B cell (primary cell): ENCODE measurements at regions not wholly inside any gene's neighbourhood (a gene's known extent, or its start where the extent isn't known, plus 50 kb on each side); places are given as distances from the start of the nearest gene placed in this dataset.

Experiments
- ATAC-seq: fragments of 200-7000 bp; cut with Tn5 transposase; one replicate; pipeline ENCODE4 v1.10.0; 2021; ENCODE audit warnings: low read depth, mild to moderate bottlenecking, moderate number of reproducible peaks, moderate library complexity
- CTCF ChIA-PET: fragments of 350-600 bp; sonication (Branson Sonifier 250); formaldehyde crosslinking; loops from one replicate; lab custom pipeline; 2021; ENCODE audit warnings: antibody characterized with exemption, inconsistent platforms; lab: Charles Lee
- POLR2A ChIA-PET: fragments of 350-600 bp; sonication (Branson Sonifier 250); formaldehyde crosslinking; loops from one replicate; lab custom pipeline; 2021; ENCODE audit warnings: antibody characterized with exemption; lab: Charles Lee
- DNase-seq: peaks from one replicate; pipeline ENCODE4 v3.0.0; 2013
- H2AFZ ChIP-seq: 2 replicates; pipeline ENCODE4 v1.6.1; 2012; ENCODE audit warnings: mild to moderate bottlenecking, low read depth, low read length; ENCODE audit not compliant: insufficient read depth, poor library complexity, severe bottlenecking
- H3K27ac ChIP-seq, 2 donors: 1 replicate in 1 of 2; 2 replicates in 1 of 2; pipeline ENCODE4 v1.5.1; 2012 to 2013; ENCODE audit warnings: low read length in 2 of 2, mild to moderate bottlenecking in 2 of 2, moderate library complexity in 1 of 2
- H3K27me3 ChIP-seq, 4 experiments: fragments of 200-600 bp in 1 of 4; sonication (generic) in 1 of 4; replicated peaks in 1 of 4; 1 replicate in 2 of 4; 2 replicates in 2 of 4; pipeline versions ENCODE4 v1.6.1 to v1.7.0; 2013 to 2016; ENCODE audit warnings: low read length in 3 of 4, mild to moderate bottlenecking in 2 of 4, mixed read lengths in 1 of 4, moderate library complexity in 1 of 4; ENCODE audit not compliant: insufficient read depth in 4 of 4, control insufficient read depth in 3 of 4; ENCODE audit errors: control extremely low read depth in 1 of 4
- H3K36me3 ChIP-seq, 2 experiments: replicated peaks in 1 of 2; 1 replicate in 1 of 2; 2 replicates in 1 of 2; pipeline versions ENCODE4 v1.6.1 to v1.7.1; 2013; ENCODE audit warnings: low read length in 1 of 2; ENCODE audit not compliant: insufficient read depth in 2 of 2, control insufficient read depth in 1 of 2; ENCODE audit errors: control extremely low read depth in 1 of 2, extremely low read depth in 1 of 2
- H3K4me1 ChIP-seq, 2 donors: fragments of 200-600 bp in 1 of 2; sonication (generic) in 1 of 2; 1 replicate in 1 of 2; 2 replicates in 1 of 2; pipeline versions ENCODE4 v1.5.1 to v1.6.1; 2013 to 2017; ENCODE audit warnings: low read length in 2 of 2; ENCODE audit not compliant: control insufficient read depth in 2 of 2, insufficient read depth in 2 of 2
- H3K4me2 ChIP-seq: replicated peaks from 2 replicates; pipeline ENCODE3; 2012; ENCODE audit warnings: mild to moderate bottlenecking, low read depth, low read length; ENCODE audit not compliant: poor library complexity, severe bottlenecking
- H3K4me3 ChIP-seq, 5 experiments: fragments of 200-600 bp in 1 of 5; sonication (generic) in 1 of 5; 1 replicate in 3 of 5; 2 replicates in 2 of 5; pipeline versions ENCODE4 v1.5.1 to v1.7.0; 2011 to 2016; ENCODE audit warnings: low read length in 4 of 5, mild to moderate bottlenecking in 4 of 5, low read depth in 2 of 5, control low read depth in 1 of 5, moderate library complexity in 1 of 5; ENCODE audit not compliant: insufficient read depth in 1 of 5; ENCODE audit errors: control extremely low read depth in 1 of 5, extremely low read depth in 1 of 5
- H3K79me2 ChIP-seq: fragments of 200-600 bp; sonication (generic); one replicate; pipeline ENCODE4 v1.6.0; 2016; ENCODE audit warnings: low read length; ENCODE audit not compliant: control insufficient read depth, insufficient read depth
- H3K9ac ChIP-seq: fragments of 200-600 bp; sonication (generic); 2 replicates; pipeline ENCODE4 v1.6.1; 2017; ENCODE audit warnings: mild to moderate bottlenecking, low read length, moderate library complexity
- H3K9me3 ChIP-seq, 3 donors: one replicate each; pipeline versions ENCODE4 v1.6.1 to v1.7.1; 2013; ENCODE audit warnings: low read length in 2 of 3; ENCODE audit not compliant: control insufficient read depth in 2 of 3, insufficient read depth in 1 of 3; ENCODE audit errors: control extremely low read depth in 1 of 3
- H4K20me1 ChIP-seq: 2 replicates; pipeline ENCODE4 v1.6.0; 2012; ENCODE audit warnings: mild to moderate bottlenecking, low read length; ENCODE audit not compliant: insufficient read depth, control insufficient read depth, poor library complexity, severe bottlenecking
- H3K27ac Mint-ChIP-seq: one replicate; pipeline ENCODE4 v1.8.0; 2021; ENCODE audit warnings: mixed read lengths
- H3K27me3 Mint-ChIP-seq: one replicate; pipeline ENCODE4 v1.8.0; 2021; ENCODE audit warnings: mixed read lengths
- H3K4me1 Mint-ChIP-seq: one replicate; pipeline ENCODE4 v1.8.0; 2021; ENCODE audit warnings: mixed read lengths
- H3K4me3 Mint-ChIP-seq: one replicate; pipeline ENCODE4 v1.8.0; 2021; ENCODE audit warnings: mixed read lengths
- H3K9me3 Mint-ChIP-seq: one replicate; pipeline ENCODE4 v1.8.0; 2022; ENCODE audit warnings: mixed read lengths; ENCODE audit not compliant: insufficient read depth
- CTCF ChIP-seq: fragments of 200-600 bp; IDR thresholded peaks from one replicate; pipeline ENCODE4 v1.8.0; 2022; ENCODE audit warnings: antibody characterized with exemption, mild to moderate bottlenecking
- EZH2 ChIP-seq: IDR thresholded peaks from 2 replicates; pipeline ENCODE4 v1.6.1; 2012; ENCODE audit warnings: borderline replicate concordance, low read depth, mild to moderate bottlenecking, moderate library complexity, low read length; ENCODE audit not compliant: insufficient read depth, poor library complexity, severe bottlenecking
- whole genome bisulfite sequencing: methylation state at CpG from one replicate; pipeline ENCODE4 v1.1.5; 2013; ENCODE audit warnings: missing lambda C conversion rate; ENCODE audit not compliant: insufficient coverage; 5-methylcytosine and 5-hydroxymethylcytosine counted together
- intact Hi-C: fragments of 100-400 bp; cut with micrococcal nuclease; formaldehyde crosslinking; loops from one replicate; pipeline ENCODE4 v1.10.0; 2022

GRCh38 chr2:184041777-184042176 lies 556.6 kb upstream of the ZNF804A start:
- H3K4me3 ChIP-seq, result no peak overlapping the region
- H3K9ac ChIP-seq, result no peak overlapping the region
- no CpG with 5 or more reads among the region's 4 CpGs for WGBS
- H3K79me2 ChIP-seq, result no peaks in the 10 kb centered on the region
- no peak for TF ChIP-seq EZH2
- TF ChIP-seq CTCF, result no peak
- no peak overlapping the region for H3K4me2 ChIP-seq
- H4K20me1 ChIP-seq, result no peaks in the 10 kb centered on the region
- no peaks in the 10 kb centered on the region for H3K27me3 ChIP-seq
- ATAC-seq (no peak), DNase-seq (no peak)
- Mint-ChIP-seq H3K27ac (no peak overlapping the region), H3K4me1 (no peaks in the 10 kb centered on the region), H3K4me3 (no peak overlapping the region), H3K27me3 (no peaks in the 10 kb centered on the region), H3K9me3 (no peaks in the 10 kb centered on the region)
- H3K9me3 ChIP-seq, result no peaks in the 10 kb centered on the region
- no peaks in the 10 kb centered on the region for H3K36me3 ChIP-seq
- no peaks in the 10 kb centered on the region for H3K4me1 ChIP-seq
- intact Hi-C loops, result no loop called here
- CTCF ChIA-PET, result no interaction called here
- POLR2A ChIA-PET, result no interaction called here
- H3K27ac ChIP-seq, result no peak overlapping the region
- no peak overlapping the region for H2AFZ ChIP-seq

GRCh38 chr2:184047536-184047935 lies 550.8 kb upstream of the ZNF804A start:
- Histone ChIP-seq H3K36me3 (no peaks in the 10 kb centered on the region), H3K79me2 (no peaks in the 10 kb centered on the region), H3K27ac (no peak overlapping the region), H3K4me1 (no peaks in the 10 kb centered on the region), H3K27me3 (no peaks in the 10 kb centered on the region), H2AFZ (no peak overlapping the region), H3K9me3 (no peaks in the 10 kb centered on the region), H3K4me3 (no peak overlapping the region), H3K9ac (no peak overlapping the region), H4K20me1 (no peaks in the 10 kb centered on the region), H3K4me2 (no peak overlapping the region)
- DNase-seq (no peak), ATAC-seq (no peak)
- no peak overlapping the region for H3K4me3 Mint-ChIP-seq
- no peaks in the 10 kb centered on the region for H3K4me1 Mint-ChIP-seq
- WGBS, result no CpG with 5 or more reads among the region's 3 CpGs
- H3K27me3 Mint-ChIP-seq, result no peaks in the 10 kb centered on the region
- no peaks in the 10 kb centered on the region for H3K9me3 Mint-ChIP-seq
- ChIA-PET CTCF (no interaction called here), POLR2A (no interaction called here)
- no peak overlapping the region for H3K27ac Mint-ChIP-seq
- no peak for TF ChIP-seq EZH2
- TF ChIP-seq CTCF, result no peak
- intact Hi-C loops, result no loop called here
